ENCODE measurements at regions not wholly inside any gene's neighbourhood (a gene's known extent, or its start where the extent isn't known, plus 50 kb on each side); places are given as distances from the start of the nearest gene placed in this dataset.

DNA sequence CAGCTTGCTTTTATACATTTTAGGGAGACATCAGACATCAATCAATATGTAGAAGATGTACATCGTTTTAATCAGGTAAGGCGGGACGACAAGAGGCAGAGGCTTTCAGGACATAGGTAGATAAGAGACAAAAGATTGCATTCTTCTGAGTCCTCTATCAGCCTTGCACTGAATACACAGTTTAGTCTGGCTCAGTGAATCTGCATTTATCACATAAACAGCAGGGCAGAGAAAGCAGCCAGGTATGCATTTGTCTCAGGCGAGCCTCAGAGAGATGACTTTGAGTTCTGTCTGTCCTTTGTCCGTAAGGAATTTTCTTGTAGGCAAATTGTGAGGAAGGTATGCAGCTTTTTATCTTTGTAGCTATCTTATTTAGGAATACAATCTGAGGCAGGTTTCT, 202.8 kb upstream of the TAS2R1 start:
- TF ChIP-seq, protein P1, sequence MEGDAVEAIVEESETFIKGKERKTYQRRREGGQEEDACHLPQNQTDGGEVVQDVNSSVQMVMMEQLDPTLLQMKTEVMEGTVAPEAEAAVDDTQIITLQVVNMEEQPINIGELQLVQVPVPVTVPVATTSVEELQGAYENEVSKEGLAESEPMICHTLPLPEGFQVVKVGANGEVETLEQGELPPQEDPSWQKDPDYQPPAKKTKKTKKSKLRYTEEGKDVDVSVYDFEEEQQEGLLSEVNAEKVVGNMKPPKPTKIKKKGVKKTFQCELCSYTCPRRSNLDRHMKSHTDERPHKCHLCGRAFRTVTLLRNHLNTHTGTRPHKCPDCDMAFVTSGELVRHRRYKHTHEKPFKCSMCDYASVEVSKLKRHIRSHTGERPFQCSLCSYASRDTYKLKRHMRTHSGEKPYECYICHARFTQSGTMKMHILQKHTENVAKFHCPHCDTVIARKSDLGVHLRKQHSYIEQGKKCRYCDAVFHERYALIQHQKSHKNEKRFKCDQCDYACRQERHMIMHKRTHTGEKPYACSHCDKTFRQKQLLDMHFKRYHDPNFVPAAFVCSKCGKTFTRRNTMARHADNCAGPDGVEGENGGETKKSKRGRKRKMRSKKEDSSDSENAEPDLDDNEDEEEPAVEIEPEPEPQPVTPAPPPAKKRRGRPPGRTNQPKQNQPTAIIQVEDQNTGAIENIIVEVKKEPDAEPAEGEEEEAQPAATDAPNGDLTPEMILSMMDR (IDR thresholded peaks at IDR 0.05; ENCODE audit: low read depth, low read length), result no peak

DNA sequence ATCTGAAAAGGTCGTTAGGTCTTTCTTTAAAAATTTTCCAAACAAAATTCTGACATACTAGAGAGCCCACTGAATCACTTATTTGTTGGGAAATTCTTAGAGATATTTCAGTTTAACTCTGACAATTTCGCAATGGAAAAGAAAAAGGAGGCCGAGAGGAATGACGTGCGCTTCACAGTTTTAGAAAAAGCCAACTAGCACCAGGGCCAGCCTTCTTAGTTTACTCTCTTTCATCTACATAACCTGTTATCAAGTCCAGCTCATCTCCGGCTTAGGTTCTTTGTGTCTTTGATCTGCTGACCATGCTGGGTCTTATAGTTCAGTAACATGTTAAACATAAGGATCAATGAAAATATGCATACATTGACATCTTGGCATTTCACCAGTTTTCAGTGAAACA, 201.7 kb upstream of the TAS2R1 start:
- DNase-seq (ENCODE audit: extremely low read depth, low read depth), result no peak
- TF ChIP-seq, protein P1 (IDR thresholded peaks at IDR 0.05; ENCODE audit: low read depth, low read length), result no peak

More for the DNA sequence above, 202.8 kb upstream of the TAS2R1 start:
- DNase-seq (ENCODE audit: extremely low read depth, low read depth), result no peak

DNA sequence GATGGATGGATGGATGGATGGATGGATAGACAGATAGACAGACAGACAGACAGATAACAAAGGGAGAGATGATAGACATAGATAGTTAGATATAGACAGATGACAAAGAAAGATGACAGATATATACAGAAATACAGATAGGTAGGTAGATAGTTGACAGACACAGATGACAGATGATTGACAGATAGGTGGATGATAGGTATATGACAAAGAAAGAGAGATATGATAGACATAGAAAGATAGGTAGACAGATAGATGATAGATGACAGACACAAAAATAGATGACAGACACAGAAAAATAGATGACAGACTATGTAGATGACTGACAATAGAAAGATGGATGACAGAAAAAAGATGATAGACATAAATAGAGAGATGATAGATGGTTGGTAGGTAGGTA, 200.0 kb upstream of the TAS2R1 start:
- TF ChIP-seq, protein P1 (IDR thresholded peaks at IDR 0.05; ENCODE audit: low read depth, low read length), result no peak
- no peak for DNase-seq (ENCODE audit: extremely low read depth, low read depth)

DNA sequence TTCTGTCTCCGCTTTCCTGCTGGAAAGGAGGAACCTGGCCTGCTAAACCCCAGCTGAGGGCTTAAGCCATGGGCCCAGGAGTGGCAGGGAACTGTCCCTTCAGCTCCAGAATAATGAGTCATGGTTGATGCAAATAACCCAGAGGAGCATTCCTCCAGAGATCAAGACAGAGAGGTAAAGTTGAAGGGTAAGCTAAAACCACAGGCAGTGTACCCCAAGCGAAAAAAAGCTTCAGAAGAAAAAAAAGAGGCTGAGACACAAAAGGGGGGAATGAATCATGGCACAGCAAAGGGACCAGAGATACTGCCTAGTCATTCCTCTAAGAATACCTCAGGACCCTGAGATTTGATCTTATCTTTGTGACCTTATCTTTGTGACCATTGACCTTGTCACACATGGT, 199.5 kb upstream of the TAS2R1 start:
- TF ChIP-seq, protein P1 (IDR thresholded peaks at IDR 0.05; ENCODE audit: low read depth, low read length), result no peak

DNA sequence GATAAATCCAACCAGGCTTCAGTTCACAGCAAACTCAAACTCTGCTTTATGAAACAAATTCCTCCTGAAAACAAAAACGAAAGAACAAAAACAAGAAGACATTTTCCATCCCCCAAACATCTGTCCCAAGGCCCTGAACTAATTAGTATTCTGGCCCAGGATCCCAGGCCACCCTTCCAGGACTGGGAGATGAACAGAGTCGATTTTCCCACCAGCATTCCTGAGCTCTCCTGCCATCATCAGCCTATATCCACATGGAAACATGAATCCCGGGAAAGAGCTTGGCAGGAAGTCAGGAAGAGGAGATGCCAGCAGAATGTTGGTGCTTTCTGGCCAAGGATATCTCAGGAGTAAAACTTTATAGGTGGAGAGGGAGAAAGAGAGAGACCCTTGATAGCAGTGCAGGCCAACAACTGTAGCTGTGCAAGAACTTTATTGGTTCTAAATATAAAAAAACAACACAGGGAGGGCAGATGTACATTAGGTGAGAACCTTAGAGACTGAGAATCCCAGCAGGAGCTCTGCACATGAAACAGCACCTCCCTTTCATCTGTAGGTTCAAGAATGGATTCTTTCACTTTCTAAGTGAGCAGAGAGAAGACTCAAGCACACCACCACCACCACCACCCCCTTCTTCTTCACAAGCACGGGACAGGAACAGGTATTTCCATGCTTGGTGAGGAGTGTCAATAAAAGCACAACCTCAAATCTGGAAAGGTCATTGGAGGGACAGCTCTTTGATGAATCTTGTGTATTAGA, 190.7 kb upstream of the TAS2R1 start:
- TF ChIP-seq, protein P1 (IDR thresholded peaks at IDR 0.05; ENCODE audit: low read depth, low read length), result no peak

More for the DNA sequence above, 199.5 kb upstream of the TAS2R1 start:
- no peak for DNase-seq (ENCODE audit: extremely low read depth, low read depth)

DNA sequence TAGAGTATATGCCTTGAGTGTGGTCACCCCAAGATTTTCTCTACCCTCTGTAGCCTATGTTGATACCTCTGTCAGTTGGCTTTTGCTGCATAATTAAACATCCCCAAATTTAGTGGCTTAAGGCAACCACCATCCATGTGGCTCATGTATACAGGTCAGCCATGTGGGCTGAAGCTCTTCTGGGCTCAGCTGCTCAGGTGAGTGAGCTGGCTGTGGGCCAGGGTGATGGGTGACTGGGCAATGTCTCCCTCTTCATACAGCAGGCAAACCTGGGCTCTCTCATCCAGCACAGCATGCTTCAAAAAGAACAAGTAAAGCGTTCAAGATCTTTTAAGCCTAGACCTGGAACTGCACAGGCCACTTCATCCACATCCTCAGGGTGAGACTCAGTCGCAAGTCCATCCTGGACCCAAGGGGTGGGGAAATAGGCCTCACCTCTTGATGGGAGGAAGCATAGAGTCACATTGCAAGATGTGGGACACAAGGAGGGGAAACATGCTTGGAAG, 188.2 kb upstream of the TAS2R1 start:
- TF ChIP-seq, protein P1 (IDR thresholded peaks at IDR 0.05; ENCODE audit: low read depth, low read length), result no peak
- no peak for DNase-seq (ENCODE audit: extremely low read depth, low read depth)

More for the DNA sequence above, 190.7 kb upstream of the TAS2R1 start:
- DNase-seq (ENCODE audit: extremely low read depth, low read depth), result peak; percentile 51

DNA sequence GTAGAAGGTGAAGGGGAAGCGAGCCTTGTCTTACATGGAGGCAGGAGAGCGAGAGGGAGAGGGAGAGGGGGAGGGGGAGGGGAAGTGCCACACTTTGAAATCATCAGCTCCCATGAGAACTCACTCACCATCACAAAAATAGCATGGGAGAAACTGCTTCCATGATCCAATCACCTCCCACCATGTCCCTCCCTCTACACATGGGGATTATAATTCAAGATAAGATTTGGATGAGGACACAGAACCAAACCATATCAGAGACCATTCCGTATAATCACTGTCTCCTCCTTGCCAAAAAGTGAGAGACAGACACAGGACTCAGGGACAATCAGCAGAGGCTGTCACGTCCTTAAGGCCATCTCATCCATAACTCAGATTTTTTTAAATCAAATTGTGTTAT, 187.7 kb upstream of the TAS2R1 start:
- TF ChIP-seq, protein P1 (IDR thresholded peaks at IDR 0.05; ENCODE audit: low read depth, low read length), result no peak
- no peak for DNase-seq (ENCODE audit: extremely low read depth, low read depth)
